Gastrocnemius medialis (tissue), 4 donors: ENCODE measurements at regions not wholly inside any gene's neighbourhood (a gene's known extent, or its start where the extent isn't known, plus 50 kb on each side); places are given as distances from the start of the nearest gene placed in this dataset.

Source experiments
- CTCF ChIP-seq, 5 experiments: fragments of 450-650 bp in 3 of 5; fragments of 200-600 bp in 2 of 5; sonication (generic) in 2 of 5; IDR thresholded peaks in 4 of 5; conservative IDR thresholded peaks in 1 of 5; 1 replicate in 4 of 5; 2 replicates in 1 of 5; pipeline ENCODE4 v1.5.1; 2016 to 2019; ENCODE audit warnings: antibody characterized with exemption in 5 of 5, mild to moderate bottlenecking in 3 of 5, moderate library complexity in 3 of 5
- POLR2A ChIP-seq, 2 donors: fragments of 450-650 bp; IDR thresholded peaks; one replicate each; pipeline ENCODE4 v1.6.1; 2017; ENCODE audit warnings: antibody characterized with exemption in 2 of 2, mild to moderate bottlenecking in 2 of 2, moderate library complexity in 2 of 2

- TF ChIP-seq CTCF (IDR thresholded peaks at IDR 0.05 in 4 of 5, conservative IDR thresholded peaks at IDR 0.05 in 1 of 5) (no peak), POLR2A (IDR thresholded peaks at IDR 0.05) (no peak)
Observed at GRCh38 chr17:77535892-77536291, 395.1 kb downstream of the SEC14L1 start.
